Nephron progenitor cell (in vitro differentiated cells): ENCODE measurements at regions not wholly inside any gene's neighbourhood (a gene's known extent, or its start where the extent isn't known, plus 50 kb on each side); places are given as distances from the start of the nearest gene placed in this dataset.

Experiments used
- DNase-seq: peaks from one replicate; pipeline ENCODE4 v3.0.0; 2021
- H3K27ac Mint-ChIP-seq: 2 replicates; pipeline ENCODE4 v1.8.0; 2021; ENCODE audit warnings: mild to moderate bottlenecking, moderate library complexity, mixed read lengths
- H3K27me3 Mint-ChIP-seq: 2 replicates; pipeline ENCODE4 v1.8.0; 2021; ENCODE audit warnings: mild to moderate bottlenecking, low read depth, mixed read lengths; ENCODE audit not compliant: poor library complexity
- H3K36me3 Mint-ChIP-seq: 2 replicates; pipeline ENCODE4 v1.8.0; 2021; ENCODE audit warnings: low read depth, mixed read lengths
- H3K4me1 Mint-ChIP-seq: 2 replicates; pipeline ENCODE4 v1.8.0; 2021; ENCODE audit warnings: mixed read lengths
- H3K4me3 Mint-ChIP-seq: 2 replicates; pipeline ENCODE4 v1.8.0; 2021; ENCODE audit warnings: mild to moderate bottlenecking, moderate library complexity, mixed read lengths
- H3K9me3 Mint-ChIP-seq: 2 replicates; pipeline ENCODE4 v1.8.0; 2021; ENCODE audit warnings: mild to moderate bottlenecking, moderate library complexity, mixed read lengths
- CTCF ChIP-seq: fragments of 200-600 bp; sonication (generic); IDR thresholded peaks from 2 replicates; pipeline ENCODE4 v1.5.0; 2021; ENCODE audit warnings: antibody characterized with exemption

- Mint-ChIP-seq H3K36me3 (no peaks in the 10 kb centered on the region), H3K4me1 (peaks cover 31% of the 10 kb centered on the region), H3K27me3 (peaks cover 5% of the 10 kb centered on the region), H3K9me3 (no peaks in the 10 kb centered on the region), H3K27ac (no peak overlapping the region), H3K4me3 (no peak overlapping the region)
- DNase-seq = no peak
- no peak for TF ChIP-seq CTCF
These were observed 390.5 kb downstream of the IRS1 start for GRCh38 chr2:226409134-226409533.

GRCh38 chr2:226408141-226408540 lies 391.5 kb downstream of the IRS1 start:
- no peak for TF ChIP-seq CTCF
- Mint-ChIP-seq H3K36me3 (no peaks in the 10 kb centered on the region), H3K4me1 (peaks cover 40% of the 10 kb centered on the region), H3K9me3 (no peaks in the 10 kb centered on the region), H3K27ac (no peak overlapping the region), H3K27me3 (no peaks in the 10 kb centered on the region), H3K4me3 (no peak overlapping the region)
- no peak for DNase-seq

- Mint-ChIP-seq H3K36me3 (no peaks in the 10 kb centered on the region), H3K4me3 (no peak overlapping the region), H3K4me1 (peaks cover 41% of the 10 kb centered on the region), H3K27me3 (no peaks in the 10 kb centered on the region), H3K27ac (no peak overlapping the region), H3K9me3 (no peaks in the 10 kb centered on the region)
- no peak for TF ChIP-seq CTCF
- DNase-seq = no peak
These were observed 392.5 kb downstream of the IRS1 start for GRCh38 chr2:226407135-226407534.

- Mint-ChIP-seq H3K4me3 (no peak overlapping the region), H3K9me3 (no peaks in the 10 kb centered on the region), H3K36me3 (no peaks in the 10 kb centered on the region), H3K4me1 (peaks cover 36% of the 10 kb centered on the region), H3K27me3 (no peaks in the 10 kb centered on the region), H3K27ac (no peak overlapping the region)
- DNase-seq = no peak
- TF ChIP-seq CTCF = no peak
These were observed 394.2 kb downstream of the IRS1 start for GRCh38 chr2:226405465-226405864.

GRCh38 chr2:226403369-226403768 lies 396.3 kb downstream of the IRS1 start:
- Mint-ChIP-seq H3K27me3 (no peaks in the 10 kb centered on the region), H3K27ac (no peak overlapping the region)

More at GRCh38 chr2:226403369-226403768, 396.3 kb downstream of the IRS1 start:
- Mint-ChIP-seq H3K9me3 (no peaks in the 10 kb centered on the region), H3K36me3 (no peaks in the 10 kb centered on the region), H3K4me3 (no peak overlapping the region), H3K4me1 (peaks cover 31% of the 10 kb centered on the region)
- DNase-seq = no peak
- TF ChIP-seq CTCF = no peak
